GM21515 (cell line): ENCODE measurements at regions not wholly inside any gene's neighbourhood (a gene's known extent, or its start where the extent isn't known, plus 50 kb on each side); places are given as distances from the start of the nearest gene placed in this dataset.
"Not testable (repeated sequence)": the region's sequence is repeated elsewhere in the genome, so short reads cannot be mapped to it uniquely, and the experiment has no call there.

Experiments
- ATAC-seq: cut with Tn5 transposase; IDR thresholded peaks from one replicate; pipeline ENCODE4 v1.9.1; 2021; ENCODE audit not compliant: unreplicated experiment

DNA sequence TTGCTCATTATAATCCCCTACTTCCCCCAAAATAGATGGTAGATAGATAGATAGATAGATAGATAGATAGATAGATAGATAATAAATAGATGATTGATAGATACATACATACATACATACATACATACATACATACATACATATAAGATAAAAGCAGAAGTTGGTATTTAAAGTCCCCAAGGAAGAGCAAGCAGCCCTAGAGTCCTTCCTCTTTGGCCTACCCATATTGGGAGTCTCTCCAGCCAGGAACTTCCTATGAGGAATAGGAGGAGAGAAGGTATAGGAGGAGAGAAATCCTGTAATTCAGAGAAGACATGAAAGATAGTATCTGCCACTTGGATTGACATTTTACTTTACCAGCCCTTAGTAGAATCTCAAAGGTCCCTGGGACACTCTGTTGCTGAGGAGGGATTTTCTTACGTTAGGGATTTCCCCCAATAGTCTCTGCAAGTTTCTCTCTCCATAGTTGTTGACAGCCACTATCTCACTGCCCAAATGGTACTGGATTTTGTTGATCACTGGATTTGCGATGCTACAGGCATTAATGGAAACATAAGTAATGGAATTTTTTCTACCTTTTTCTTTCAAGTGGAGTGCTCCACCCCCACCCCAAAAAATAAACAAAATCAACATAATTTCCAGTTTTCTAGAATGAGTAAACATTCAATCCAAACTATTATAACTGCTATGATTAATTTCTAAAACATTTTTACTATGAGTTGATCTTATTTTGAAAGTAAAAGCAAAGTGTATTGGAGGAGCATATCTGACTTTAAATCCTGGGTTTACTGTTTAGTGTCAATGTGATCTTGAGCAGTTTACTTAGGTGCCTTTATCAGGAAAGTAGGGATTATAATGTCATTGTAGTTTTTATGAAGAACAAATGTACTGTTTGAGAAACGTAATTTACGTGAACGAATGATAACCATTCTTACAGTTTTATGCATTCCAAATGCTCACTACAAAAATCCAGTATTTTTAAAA lies 93.2 kb upstream of the TNFSF4 start:
- ATAC-seq, result no peak

- ATAC-seq, result no peak
Observed at GRCh38 chr1:173301507-173301906, 94.4 kb upstream of the TNFSF4 start.

- ATAC-seq, result no peak
Observed at GRCh38 chr1:173302366-173302765, 95.2 kb upstream of the TNFSF4 start.

GRCh38 chr1:173302890-173303829 lies 96.0 kb upstream of the TNFSF4 start:
- ATAC-seq, result no peak

DNA sequence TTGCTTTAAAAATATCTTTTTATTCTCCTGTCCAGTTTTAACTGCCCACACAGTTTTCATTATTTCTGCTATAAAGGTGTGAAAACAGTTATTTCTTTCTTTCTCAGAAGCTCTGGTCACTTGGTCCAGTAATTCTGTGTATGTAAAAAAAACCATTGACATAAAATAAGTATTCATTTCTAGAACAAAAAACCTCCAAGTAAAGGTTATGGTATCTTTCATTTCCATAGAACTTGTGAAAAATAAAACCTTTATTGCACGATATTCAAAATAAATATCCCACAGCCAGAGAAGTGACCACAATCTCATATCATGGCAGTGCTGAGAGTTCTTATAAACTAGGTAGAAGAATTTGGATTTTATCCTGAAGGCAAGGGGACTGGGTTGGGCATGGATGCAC lies 96.9 kb upstream of the TNFSF4 start:
- no peak for ATAC-seq

DNA sequence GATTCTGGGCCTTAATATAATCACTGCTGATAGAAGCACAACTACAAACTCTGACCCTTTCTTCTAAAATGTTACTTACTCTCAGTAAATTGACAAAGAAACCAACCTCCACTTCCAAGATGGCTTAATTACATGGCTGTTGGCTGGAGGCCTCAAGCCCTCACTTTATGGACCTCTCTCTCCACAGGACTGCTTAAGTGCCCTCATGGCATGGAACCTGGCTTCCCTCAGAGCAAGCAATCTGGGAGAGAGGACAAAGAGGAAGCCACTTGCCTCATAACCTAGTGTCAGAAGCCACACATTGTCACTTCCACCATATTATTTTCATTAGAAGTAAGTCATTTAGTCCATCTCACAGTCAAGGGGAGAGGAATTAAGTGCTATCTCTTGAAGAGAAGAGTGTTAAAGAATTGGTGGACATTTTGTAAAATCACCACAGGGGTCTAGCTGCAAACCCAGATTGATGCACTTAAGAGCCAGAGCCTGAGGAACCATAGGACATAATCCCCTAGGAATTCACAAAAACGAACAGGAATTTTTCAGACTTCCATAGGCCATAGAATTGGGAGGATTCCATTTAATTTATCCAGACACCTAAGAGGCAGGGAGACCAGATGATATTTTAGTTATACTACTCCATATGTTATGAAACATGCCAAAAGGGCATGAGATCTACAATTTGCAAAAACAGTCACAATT lies 97.5 kb upstream of the TNFSF4 start:
- no peak for ATAC-seq

DNA sequence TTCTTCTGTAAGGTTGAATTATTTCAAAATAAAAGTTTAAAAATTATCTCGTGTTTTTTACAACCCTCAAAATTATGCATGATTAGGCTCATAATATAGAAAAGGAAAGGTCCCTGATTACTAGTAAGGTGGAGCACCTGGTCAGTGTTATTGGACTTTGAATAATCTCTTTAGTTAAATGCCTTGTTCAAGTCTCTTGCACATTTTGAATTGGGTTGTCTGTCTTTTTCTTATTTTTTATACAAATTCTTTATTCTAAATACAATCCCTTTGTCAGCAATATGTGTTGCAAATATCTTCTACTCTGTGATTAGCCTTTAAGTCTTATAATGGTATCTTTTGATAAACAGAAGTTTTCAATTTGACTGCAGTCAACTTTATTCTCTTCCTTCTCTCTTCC lies 100.7 kb upstream of the TNFSF4 start:
- ATAC-seq, result no peak

DNA sequence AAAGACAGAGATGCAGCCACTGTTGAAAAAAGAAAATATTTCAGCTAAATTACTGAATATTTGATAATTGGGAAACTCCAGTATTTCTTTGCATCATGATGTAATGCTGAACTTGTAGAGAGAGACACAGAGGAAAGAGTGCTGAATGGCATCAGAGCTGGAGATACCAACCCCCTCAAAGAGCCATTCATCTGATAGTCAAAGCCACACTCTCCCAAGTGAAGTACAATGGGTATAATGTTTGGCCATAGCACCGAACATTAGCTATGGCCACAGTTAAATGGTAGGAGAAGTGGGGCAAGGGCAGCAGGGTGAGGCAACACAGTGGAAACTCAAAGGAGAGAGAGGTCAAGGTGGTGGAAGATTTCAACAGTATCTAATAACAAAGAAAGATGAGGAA lies 107.5 kb upstream of the TNFSF4 start:
- no peak for ATAC-seq

DNA sequence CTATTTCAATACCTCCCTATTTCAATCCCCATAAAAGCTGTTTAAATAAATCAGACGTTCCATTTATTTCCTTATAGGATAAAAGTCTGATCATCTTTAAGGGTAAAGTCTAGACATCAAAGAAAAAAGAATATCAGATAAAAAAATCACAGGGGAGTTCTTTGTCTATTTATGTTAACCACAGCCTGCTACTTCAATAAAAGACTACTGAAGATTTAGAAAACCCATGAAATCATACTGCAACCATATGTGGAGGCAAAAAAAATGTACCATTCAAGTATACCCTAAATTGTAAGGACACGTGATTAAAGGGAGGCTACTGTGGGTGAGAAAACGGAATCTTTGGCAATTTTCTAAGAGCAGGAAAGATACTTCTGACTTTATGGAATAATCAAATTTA lies 108.2 kb upstream of the TNFSF4 start:
- ATAC-seq, result no peak

DNA sequence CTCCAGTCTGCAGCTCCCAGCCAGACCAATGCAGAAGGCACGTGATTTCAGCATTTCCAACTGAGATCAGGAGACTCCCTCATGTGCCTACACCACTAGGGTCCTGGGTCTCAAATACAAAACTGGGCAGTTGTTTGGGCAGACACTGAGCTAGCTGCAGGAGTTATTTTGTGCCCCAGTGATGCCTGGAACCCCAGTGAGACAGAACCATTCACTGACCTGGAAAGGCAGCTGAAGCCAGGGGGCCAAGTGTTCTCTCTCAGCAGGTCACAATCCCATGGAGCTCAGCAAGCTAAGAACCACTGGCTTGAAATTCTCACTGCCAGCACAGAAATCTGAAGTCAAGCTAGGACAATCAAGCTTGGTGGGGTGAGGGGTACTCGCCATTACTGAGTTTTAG lies 111.7 kb upstream of the TNFSF4 start:
- no peak for ATAC-seq

DNA sequence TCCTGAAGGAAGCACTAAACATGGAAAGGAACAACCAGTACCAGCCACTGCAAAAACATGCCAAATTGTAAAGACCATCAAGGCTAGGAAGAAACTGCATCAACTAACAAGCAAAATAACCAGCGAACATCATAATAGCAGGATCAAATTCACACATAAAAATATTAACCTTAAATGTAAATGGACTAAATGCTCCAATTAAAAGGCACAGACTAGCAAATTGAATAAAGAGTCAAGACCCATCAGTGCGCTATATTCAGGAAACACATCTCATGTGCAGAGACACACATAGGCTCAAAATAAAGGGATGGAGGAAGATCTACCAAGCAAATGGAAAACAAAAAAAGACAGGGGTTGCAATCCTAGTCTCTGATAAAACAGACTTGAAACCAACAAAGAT lies 117.2 kb upstream of the TNFSF4 start:
- ATAC-seq, result not testable (repeated sequence)

- ATAC-seq, result not testable (repeated sequence)
Observed at GRCh38 chr1:173327987-173328386, 120.9 kb upstream of the TNFSF4 start.

GRCh38 chr1:173328961-173329360 lies 121.8 kb upstream of the TNFSF4 start:
- no peak for ATAC-seq

DNA sequence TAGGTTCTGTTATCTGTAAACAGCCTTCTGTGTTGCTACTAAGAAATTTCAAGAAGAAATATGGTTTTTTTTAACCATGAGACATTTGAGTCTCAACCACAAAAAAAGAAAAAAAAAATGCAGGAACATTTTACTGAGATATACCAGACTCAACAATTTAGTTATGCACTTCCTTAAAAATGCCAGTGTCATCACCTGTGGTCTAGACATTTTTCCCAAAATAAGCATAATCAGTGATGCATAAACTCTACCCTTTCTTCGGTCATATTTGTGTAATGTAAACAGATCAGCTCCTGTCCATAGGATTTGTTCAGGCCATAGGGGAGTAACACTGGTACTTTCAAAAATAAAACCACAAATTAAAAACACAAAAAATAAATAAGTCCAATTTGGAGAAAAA lies 122.6 kb upstream of the TNFSF4 start:
- no peak for ATAC-seq

DNA sequence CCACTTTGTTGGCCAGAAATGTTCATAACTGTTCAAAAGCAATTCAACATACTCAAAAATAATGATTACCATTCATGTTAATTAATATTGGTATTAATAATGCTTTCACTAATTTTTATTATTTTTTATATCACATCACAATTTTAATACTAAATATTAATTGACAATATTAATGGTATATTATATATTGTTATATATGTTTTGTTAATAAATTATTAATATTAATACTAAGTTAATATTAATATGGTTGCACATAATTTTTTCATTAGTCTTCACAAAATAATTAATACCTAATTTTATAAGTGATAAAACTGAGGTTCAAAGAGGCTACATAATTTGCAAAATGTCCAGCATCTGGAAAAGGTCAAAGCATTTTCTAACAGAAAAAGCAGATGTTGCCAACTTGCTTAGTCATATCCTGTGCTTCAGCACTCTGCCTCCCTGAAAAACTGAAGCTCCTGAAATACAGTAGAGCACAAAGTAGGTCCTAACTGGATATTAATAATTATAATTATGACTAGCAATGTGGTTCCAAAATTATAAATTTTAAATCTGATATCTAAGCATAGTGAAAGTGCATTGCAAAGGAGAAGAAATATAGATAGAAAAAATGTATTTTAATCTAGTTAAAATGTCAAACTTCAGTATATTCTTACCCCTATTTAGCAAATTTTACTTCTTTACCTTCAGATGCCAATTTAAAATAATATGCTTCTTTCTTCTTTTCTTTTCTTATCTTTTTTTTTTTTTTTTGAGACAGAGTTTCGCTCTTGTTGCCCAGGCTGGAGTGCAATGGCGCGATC lies 123.2 kb upstream of the TNFSF4 start:
- ATAC-seq, result no peak

GRCh38 chr1:173330952-173331548 lies 123.9 kb upstream of the TNFSF4 start:
- not testable (repeated sequence) for ATAC-seq

DNA sequence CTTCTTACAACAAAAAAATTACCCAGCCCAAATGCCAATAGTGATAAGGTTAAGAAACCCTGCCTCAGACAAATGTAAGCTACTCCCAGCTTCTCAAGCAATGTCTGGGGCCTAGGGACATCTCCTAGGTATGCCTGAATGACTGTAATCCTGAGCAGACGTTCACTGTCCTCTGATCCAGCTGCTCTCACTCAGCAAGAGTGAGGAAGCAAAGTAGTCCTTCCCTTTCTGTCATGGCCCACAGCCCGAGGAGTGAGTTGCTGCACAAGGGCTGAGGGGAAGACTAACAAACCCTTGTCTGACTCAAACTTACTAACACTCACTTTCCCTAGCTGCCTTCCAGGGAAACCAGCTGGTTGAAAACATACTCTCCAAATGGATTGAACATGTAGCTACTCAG lies 124.9 kb upstream of the TNFSF4 start:
- no peak for ATAC-seq

DNA sequence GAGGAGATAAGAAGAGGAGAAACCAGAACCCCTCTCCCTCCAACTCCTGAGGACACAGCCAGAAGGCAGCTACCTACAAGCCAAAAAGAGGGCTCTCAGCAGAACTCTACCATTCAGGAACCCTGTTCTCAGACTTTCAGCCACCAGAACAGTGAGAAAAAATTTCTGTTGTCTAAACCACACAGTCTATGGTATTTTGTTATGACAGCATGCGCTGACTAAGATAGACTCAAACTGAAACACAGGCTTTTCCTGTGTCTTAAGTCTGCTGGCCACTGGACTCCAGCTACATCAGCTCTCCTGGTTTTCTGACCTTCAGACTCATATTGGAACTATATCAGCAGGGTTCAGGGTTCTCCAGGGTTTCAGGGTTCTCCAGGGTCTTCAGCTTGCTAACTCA lies 126.5 kb upstream of the TNFSF4 start:
- no peak for ATAC-seq

GRCh38 chr1:173337126-173337525 lies 130.0 kb upstream of the TNFSF4 start:
- no peak for ATAC-seq

DNA sequence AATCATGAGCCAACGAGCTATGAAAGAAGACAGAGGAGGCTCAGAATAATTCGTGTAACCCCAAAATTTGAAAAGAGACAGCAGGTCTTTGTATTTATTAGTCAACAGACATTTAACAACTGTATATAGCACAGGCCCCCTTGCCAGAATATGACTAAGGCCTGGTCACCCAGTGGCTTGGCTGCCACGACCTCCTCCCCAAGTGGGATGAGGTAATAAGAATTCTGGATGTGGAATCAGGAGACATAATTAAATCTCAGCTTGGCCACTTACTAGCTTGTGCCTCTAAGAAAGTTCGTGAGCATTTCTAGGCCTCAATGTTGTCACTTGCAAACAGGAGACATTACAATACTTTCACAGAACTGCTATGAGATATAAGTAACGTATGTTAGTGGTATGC lies 134.2 kb upstream of the TNFSF4 start:
- ATAC-seq, result no peak
